IMR-90 (cell line): ENCODE measurements at regions not wholly inside any gene's neighbourhood (a gene's known extent, or its start where the extent isn't known, plus 50 kb on each side); places are given as distances from the start of the nearest gene placed in this dataset.

ENCODE experiments used
- ATAC-seq: fragments of 200-7000 bp; cut with Tn5 transposase; 2 replicates; pipeline ENCODE4 v1.9.1; 2020; ENCODE audit warnings: low read depth, mild to moderate bottlenecking, moderate library complexity
- BruUV-seq: library from RNA; stranded (reverse); fragments of 400-500 nt; replicated peaks from 2 replicates; lab custom pipeline; 2021; lab: Mats Ljungman, UMichigan
- CTCF ChIA-PET: fragments of 300-600 bp; formaldehyde crosslinking; extraction: SDS; loops from one replicate; lab custom pipeline; 2021; ENCODE audit warnings: antibody characterized with exemption; lab: Yijun Ruan, JAX
- POLR2A ChIA-PET: fragments of 300-600 bp; sonication (Branson Sonifier 250); formaldehyde crosslinking; loops from one replicate; lab custom pipeline; 2022; ENCODE audit warnings: antibody characterized with exemption; ENCODE audit not compliant: unreplicated experiment; lab: Charles Lee
- DNase-seq: peaks from one replicate; pipeline ENCODE4 v3.0.0; 2013
- H2AFZ ChIP-seq: replicated peaks from 2 replicates; pipeline ENCODE3; 2013; ENCODE audit warnings: low read length, mild to moderate bottlenecking; ENCODE audit not compliant: poor library complexity
- H2AK5ac ChIP-seq: 2 replicates; pipeline ENCODE4 v1.6.1; 2013; ENCODE audit warnings: low read depth, low read length, inconsistent platforms
- H2AK9ac ChIP-seq: replicated peaks from 2 replicates; pipeline ENCODE3; 2013; ENCODE audit warnings: mild to moderate bottlenecking, low read depth, low read length, moderate library complexity; ENCODE audit not compliant: poor library complexity
- H2BK120ac ChIP-seq: 2 replicates; pipeline ENCODE4 v1.6.1; 2013; ENCODE audit warnings: low read depth, low read length, inconsistent platforms
- H2BK15ac ChIP-seq: 3 replicates; pipeline ENCODE4 v1.6.1; 2013; ENCODE audit warnings: low read depth, low read length, inconsistent platforms
- H2BK20ac ChIP-seq: 2 replicates; pipeline ENCODE4 v1.6.1; 2013; ENCODE audit warnings: low read depth, mild to moderate bottlenecking, inconsistent platforms, low read length, moderate library complexity
- H2BK5ac ChIP-seq: 2 replicates; pipeline ENCODE4 v1.6.1; 2013; ENCODE audit warnings: mild to moderate bottlenecking, low read depth, low read length, inconsistent platforms; ENCODE audit not compliant: poor library complexity, severe bottlenecking
- H3K14ac ChIP-seq: replicated peaks from 2 replicates; pipeline ENCODE4 v1.6.1; 2013; ENCODE audit warnings: low read depth, low read length, inconsistent platforms
- H3K18ac ChIP-seq: 2 replicates; pipeline ENCODE4 v1.6.1; 2013; ENCODE audit warnings: low read depth, low read length, control low read depth
- H3K23ac ChIP-seq: 2 replicates; pipeline ENCODE4 v1.6.1; 2013; ENCODE audit warnings: low read depth, low read length, inconsistent platforms
- H3K27ac ChIP-seq: 2 replicates; pipeline ENCODE4 v1.5.1; 2013; ENCODE audit warnings: mild to moderate bottlenecking, control low read depth, low read length; ENCODE audit not compliant: insufficient read depth
- H3K27me3 ChIP-seq: 2 replicates; pipeline ENCODE4 v1.6.1; 2013; ENCODE audit warnings: low read length; ENCODE audit not compliant: control insufficient read depth, insufficient read depth
- H3K36me3 ChIP-seq: 2 replicates; pipeline ENCODE4 v1.6.1; 2013; ENCODE audit warnings: low read length, mixed read lengths; ENCODE audit not compliant: control insufficient read depth, insufficient read depth
- H3K4ac ChIP-seq: 2 replicates; pipeline ENCODE4 v1.6.1; 2013; ENCODE audit warnings: low read depth, low read length, inconsistent platforms
- H3K4me1 ChIP-seq: 2 replicates; pipeline ENCODE4 v1.6.1; 2013; ENCODE audit warnings: low read length, mixed read lengths; ENCODE audit not compliant: control insufficient read depth, insufficient read depth
- H3K4me2 ChIP-seq: 2 replicates; pipeline ENCODE4 v1.6.1; 2013; ENCODE audit warnings: low read depth, mild to moderate bottlenecking, control low read depth, low read length, moderate library complexity
- H3K4me3 ChIP-seq: 2 replicates; pipeline ENCODE4 v1.5.1; 2013; ENCODE audit warnings: low read depth, mild to moderate bottlenecking, control low read depth, low read length, moderate library complexity; ENCODE audit not compliant: insufficient read depth
- H3K56ac ChIP-seq: 2 replicates; pipeline ENCODE4 v1.6.1; 2013; ENCODE audit warnings: low read length, inconsistent platforms; ENCODE audit not compliant: insufficient read depth; ENCODE audit errors: extremely low read depth
- H3K79me1 ChIP-seq, 2 experiments: 2 replicates each; pipeline ENCODE4 v1.6.1; 2013; ENCODE audit warnings: low read length in 2 of 2, inconsistent platforms in 1 of 2, low read depth in 1 of 2
- H3K9ac ChIP-seq: 2 replicates; pipeline ENCODE4 v1.6.1; 2013; ENCODE audit warnings: low read depth, low read length, control low read depth
- H3K9me1 ChIP-seq: 2 replicates; pipeline ENCODE4 v1.6.1; 2013; ENCODE audit warnings: low read length, inconsistent platforms; ENCODE audit not compliant: insufficient read depth
- H3K9me3 ChIP-seq: 2 replicates; pipeline ENCODE4 v1.6.1; 2013; ENCODE audit warnings: low read length; ENCODE audit not compliant: control insufficient read depth, insufficient read depth
- H4K20me1 ChIP-seq: 2 replicates; pipeline ENCODE4 v1.6.1; 2013; ENCODE audit warnings: low read length, inconsistent platforms; ENCODE audit not compliant: insufficient read depth
- H4K5ac ChIP-seq: 2 replicates; pipeline ENCODE4 v1.6.1; 2013; ENCODE audit warnings: mild to moderate bottlenecking, low read depth, low read length, control low read depth
- H4K8ac ChIP-seq, 2 experiments: 2 replicates each; pipeline ENCODE4 v1.6.1; 2013; ENCODE audit warnings: low read depth in 2 of 2, low read length in 2 of 2, control low read depth in 1 of 2, inconsistent platforms in 1 of 2
- H4K91ac ChIP-seq: 2 replicates; pipeline ENCODE4 v1.6.1; 2013; ENCODE audit warnings: low read depth, low read length, inconsistent platforms; ENCODE audit not compliant: insufficient read depth
- RAD21 ChIP-seq: IDR thresholded peaks from 2 replicates; pipeline ENCODE4 v1.6.1; 2012; ENCODE audit warnings: low read length, improper control_type of control experiment
- SMC3 ChIP-seq: fragments of 150-350 bp; IDR thresholded peaks from 2 replicates; pipeline ENCODE4 v1.6.1; 2016; ENCODE audit warnings: low read depth, mild to moderate bottlenecking, antibody characterized with exemption, low read length, moderate library complexity
- WGBS, 2 experiments: methylation state at CpG; one replicate each; pipeline versions ENCODE4 v1.1.5 to v1.1.7; 2013; ENCODE audit warnings: missing lambda C conversion rate in 2 of 2; ENCODE audit not compliant: insufficient read length in 1 of 2; ENCODE audit errors: extremely low coverage in 2 of 2; 5-methylcytosine and 5-hydroxymethylcytosine counted together
- dilution Hi-C: fragments of 300-500 bp; cut with HindIII; formaldehyde crosslinking; loops from one replicate; pipeline ENCODE4 v1.14.3; 2018; ENCODE audit warnings: low sequenced_read_pairs; ENCODE audit not compliant: unreplicated experiment
- in situ Hi-C: fragments of 300-500 bp; cut with MboI; formaldehyde crosslinking; loops from 3 replicates; pipeline ENCODE4 v1.14.3; 2019; ENCODE audit warnings: low sequenced_read_pairs, inconsistent platforms, mixed read lengths
- intact Hi-C: fragments of 100-400 bp; cut with micrococcal nuclease; formaldehyde crosslinking; loops from 2 replicates; pipeline ENCODE4 v1.10.0; 2022
- TF ChIP-seq, protein P1 (sequence below): fragments of 150-350 bp; IDR thresholded peaks from 2 replicates; pipeline ENCODE4 v1.6.1; 2017; ENCODE audit warnings: mild to moderate bottlenecking, antibody characterized with exemption, low read length, low read depth
- TF ChIP-seq, protein P2 (sequence below): fragments of 150-350 bp; IDR thresholded peaks from 2 replicates; pipeline ENCODE4 v1.6.1; 2016; ENCODE audit warnings: low read depth, mild to moderate bottlenecking, low read length, moderate library complexity, borderline replicate concordance
- TF ChIP-seq, protein P3 (sequence below): conservative IDR thresholded peaks from 2 replicates; pipeline ENCODE4 v1.5.1; 2012; ENCODE audit warnings: mild to moderate bottlenecking, low read depth, low read length, improper control_type of control experiment

DNA sequence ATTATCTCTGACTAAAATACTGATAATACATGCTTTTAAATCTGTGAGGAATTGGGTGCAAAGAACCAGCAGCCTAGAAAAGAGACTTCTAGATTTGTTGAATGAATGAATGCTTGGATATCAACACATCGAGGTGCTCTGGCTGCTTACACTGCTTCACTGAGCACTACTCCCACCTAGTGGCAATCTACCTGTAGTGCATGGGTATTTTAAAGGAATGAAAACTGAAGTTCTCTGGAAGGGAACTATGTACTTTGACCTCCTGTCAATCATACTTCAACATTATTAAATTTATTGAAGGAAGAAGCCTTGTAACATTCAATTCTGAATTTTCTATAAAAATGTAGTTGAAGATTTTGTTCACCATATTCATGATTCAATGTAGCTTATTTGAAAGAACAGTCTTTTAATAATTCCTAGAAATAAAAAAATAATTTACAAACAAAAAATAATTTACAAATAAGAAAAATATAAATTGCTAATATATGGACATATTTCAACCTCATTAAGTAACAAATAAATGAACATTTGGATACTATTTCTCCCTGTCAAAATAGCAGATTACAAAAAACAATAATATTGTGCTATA is 111.2 kb upstream of the MMS22L start:
- H2BK120ac ChIP-seq: no peak overlapping the region
- no peak overlapping the region for H3K56ac ChIP-seq
- no peak overlapping the region for H2BK20ac ChIP-seq
- no peak overlapping the region for H2BK5ac ChIP-seq
- no peaks in the 10 kb centered on the region for H3K36me3 ChIP-seq
- H3K9me1 ChIP-seq: no peaks in the 10 kb centered on the region
- H3K18ac ChIP-seq: no peak overlapping the region
- H4K20me1 ChIP-seq: no peaks in the 10 kb centered on the region
- DNase-seq: peak; percentile 57
- no peak overlapping the region for H3K9ac ChIP-seq
- no peak overlapping the region for H3K4me2 ChIP-seq
- H3K27me3 ChIP-seq: peaks cover 3% of the 10 kb centered on the region
- no peak overlapping the region for H4K91ac ChIP-seq
- no peak overlapping the region for H4K8ac ChIP-seq
- no peak overlapping the region for H2AFZ ChIP-seq
- no peak overlapping the region for H3K14ac ChIP-seq
- no peaks in the 10 kb centered on the region for H3K79me1 ChIP-seq
- no peak overlapping the region for H2AK5ac ChIP-seq
- TF ChIP-seq, protein P1, sequence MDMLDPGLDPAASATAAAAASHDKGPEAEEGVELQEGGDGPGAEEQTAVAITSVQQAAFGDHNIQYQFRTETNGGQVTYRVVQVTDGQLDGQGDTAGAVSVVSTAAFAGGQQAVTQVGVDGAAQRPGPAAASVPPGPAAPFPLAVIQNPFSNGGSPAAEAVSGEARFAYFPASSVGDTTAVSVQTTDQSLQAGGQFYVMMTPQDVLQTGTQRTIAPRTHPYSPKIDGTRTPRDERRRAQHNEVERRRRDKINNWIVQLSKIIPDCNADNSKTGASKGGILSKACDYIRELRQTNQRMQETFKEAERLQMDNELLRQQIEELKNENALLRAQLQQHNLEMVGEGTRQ: no peak
- TF ChIP-seq, protein P2, sequence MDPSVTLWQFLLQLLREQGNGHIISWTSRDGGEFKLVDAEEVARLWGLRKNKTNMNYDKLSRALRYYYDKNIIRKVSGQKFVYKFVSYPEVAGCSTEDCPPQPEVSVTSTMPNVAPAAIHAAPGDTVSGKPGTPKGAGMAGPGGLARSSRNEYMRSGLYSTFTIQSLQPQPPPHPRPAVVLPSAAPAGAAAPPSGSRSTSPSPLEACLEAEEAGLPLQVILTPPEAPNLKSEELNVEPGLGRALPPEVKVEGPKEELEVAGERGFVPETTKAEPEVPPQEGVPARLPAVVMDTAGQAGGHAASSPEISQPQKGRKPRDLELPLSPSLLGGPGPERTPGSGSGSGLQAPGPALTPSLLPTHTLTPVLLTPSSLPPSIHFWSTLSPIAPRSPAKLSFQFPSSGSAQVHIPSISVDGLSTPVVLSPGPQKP: no peak
- TF ChIP-seq, protein P3, sequence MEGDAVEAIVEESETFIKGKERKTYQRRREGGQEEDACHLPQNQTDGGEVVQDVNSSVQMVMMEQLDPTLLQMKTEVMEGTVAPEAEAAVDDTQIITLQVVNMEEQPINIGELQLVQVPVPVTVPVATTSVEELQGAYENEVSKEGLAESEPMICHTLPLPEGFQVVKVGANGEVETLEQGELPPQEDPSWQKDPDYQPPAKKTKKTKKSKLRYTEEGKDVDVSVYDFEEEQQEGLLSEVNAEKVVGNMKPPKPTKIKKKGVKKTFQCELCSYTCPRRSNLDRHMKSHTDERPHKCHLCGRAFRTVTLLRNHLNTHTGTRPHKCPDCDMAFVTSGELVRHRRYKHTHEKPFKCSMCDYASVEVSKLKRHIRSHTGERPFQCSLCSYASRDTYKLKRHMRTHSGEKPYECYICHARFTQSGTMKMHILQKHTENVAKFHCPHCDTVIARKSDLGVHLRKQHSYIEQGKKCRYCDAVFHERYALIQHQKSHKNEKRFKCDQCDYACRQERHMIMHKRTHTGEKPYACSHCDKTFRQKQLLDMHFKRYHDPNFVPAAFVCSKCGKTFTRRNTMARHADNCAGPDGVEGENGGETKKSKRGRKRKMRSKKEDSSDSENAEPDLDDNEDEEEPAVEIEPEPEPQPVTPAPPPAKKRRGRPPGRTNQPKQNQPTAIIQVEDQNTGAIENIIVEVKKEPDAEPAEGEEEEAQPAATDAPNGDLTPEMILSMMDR: peak; percentile 91
- peak; percentile 94 for TF ChIP-seq RAD21
- peak; percentile 94 for TF ChIP-seq SMC3
- ATAC-seq: peak; percentile 86
- no peaks in the 10 kb centered on the region for H3K9me3 ChIP-seq
- ChIA-PET CTCF (interaction anchor here (0.6 to 2.3 kb wide), 10 partner anchors 27 to 317 kb away, joined by 3 to 9 read pairs (median 3); partner anchors contain the start of gene MMS22L), POLR2A (no interaction called here)
- dilution Hi-C loops (no loop called here), in situ Hi-C loops (loop anchor here (5.0 to 25.0 kb wide), 2 partner anchors 212 to 332 kb away; no protein-coding TSS in a partner anchor), intact Hi-C loops (loop anchor here (1.0 kb wide), 3 partner anchors 179 to 326 kb away; no protein-coding TSS in a partner anchor)
- H2BK15ac ChIP-seq: no peak overlapping the region
- no peak overlapping the region for H3K23ac ChIP-seq
- no peak overlapping the region for H3K27ac ChIP-seq
- H3K4me1 ChIP-seq: no peaks in the 10 kb centered on the region
- BruUV-seq: no TSS peak
- H3K4me3 ChIP-seq: no peak overlapping the region
- H2AK9ac ChIP-seq: no peak overlapping the region
- no peak overlapping the region for H4K5ac ChIP-seq
- H3K4ac ChIP-seq: no peak overlapping the region
- WGBS, 2 experiments: no CpG with 5 or more reads among the region's 1 CpG
